PC-3 (cell line): ENCODE measurements at regions not wholly inside any gene's neighbourhood (a gene's known extent, or its start where the extent isn't known, plus 50 kb on each side); places are given as distances from the start of the nearest gene placed in this dataset.

Source experiments
- CTCF ChIP-seq: fragments of 300-600 bp; sonication (generic); conservative IDR thresholded peaks from 2 replicates; pipeline ENCODE4 v1.5.1; 2017; ENCODE audit warnings: antibody characterized with exemption, low read depth, mild to moderate bottlenecking, low read length
- EZH2 ChIP-seq: fragments of 300-600 bp; sonication (generic); IDR thresholded peaks from one replicate; pipeline ENCODE4 v1.6.1; 2017; ENCODE audit warnings: antibody characterized with exemption, mild to moderate bottlenecking, low read length; ENCODE audit not compliant: unreplicated experiment

- TF ChIP-seq EZH2 (no peak), CTCF (no peak)
Observed at GRCh38 chr5:88401686-88402085, 133.0 kb upstream of the TMEM161B start.
